ENCODE measurements at regions not wholly inside any gene's neighbourhood (a gene's known extent, or its start where the extent isn't known, plus 50 kb on each side); places are given as distances from the start of the nearest gene placed in this dataset.

DNA sequence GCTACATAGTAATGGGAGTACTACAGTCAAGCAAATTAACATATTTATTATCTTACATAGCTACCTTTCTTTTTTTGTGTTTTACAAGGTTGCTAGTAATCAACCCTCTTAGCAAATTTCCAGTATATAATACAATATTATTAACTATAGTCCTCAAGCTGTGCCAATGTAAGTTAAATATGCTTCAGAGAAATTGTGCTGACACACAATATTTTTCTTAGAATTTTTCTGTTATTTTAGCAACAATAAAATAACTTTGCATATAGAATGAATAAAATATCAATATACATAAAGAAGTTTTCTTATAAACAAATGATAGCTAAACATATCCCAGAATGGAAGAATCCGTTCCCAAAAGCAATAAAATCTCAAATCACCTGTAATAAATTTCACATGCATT, 1605.1 kb downstream of the REEP3 start:
- DNase-seq (no peak), ATAC-seq (no peak)
- H3K4me3 ChIP-seq: no peak overlapping the region
- no peaks in the 10 kb centered on the region for H3K9me3 ChIP-seq
- intact Hi-C loops (cut with DNase I, micrococcal nuclease): no loop called here
- no peaks in the 10 kb centered on the region for H3K4me1 ChIP-seq (ENCODE audit: low read depth)
- TF ChIP-seq, protein P1, sequence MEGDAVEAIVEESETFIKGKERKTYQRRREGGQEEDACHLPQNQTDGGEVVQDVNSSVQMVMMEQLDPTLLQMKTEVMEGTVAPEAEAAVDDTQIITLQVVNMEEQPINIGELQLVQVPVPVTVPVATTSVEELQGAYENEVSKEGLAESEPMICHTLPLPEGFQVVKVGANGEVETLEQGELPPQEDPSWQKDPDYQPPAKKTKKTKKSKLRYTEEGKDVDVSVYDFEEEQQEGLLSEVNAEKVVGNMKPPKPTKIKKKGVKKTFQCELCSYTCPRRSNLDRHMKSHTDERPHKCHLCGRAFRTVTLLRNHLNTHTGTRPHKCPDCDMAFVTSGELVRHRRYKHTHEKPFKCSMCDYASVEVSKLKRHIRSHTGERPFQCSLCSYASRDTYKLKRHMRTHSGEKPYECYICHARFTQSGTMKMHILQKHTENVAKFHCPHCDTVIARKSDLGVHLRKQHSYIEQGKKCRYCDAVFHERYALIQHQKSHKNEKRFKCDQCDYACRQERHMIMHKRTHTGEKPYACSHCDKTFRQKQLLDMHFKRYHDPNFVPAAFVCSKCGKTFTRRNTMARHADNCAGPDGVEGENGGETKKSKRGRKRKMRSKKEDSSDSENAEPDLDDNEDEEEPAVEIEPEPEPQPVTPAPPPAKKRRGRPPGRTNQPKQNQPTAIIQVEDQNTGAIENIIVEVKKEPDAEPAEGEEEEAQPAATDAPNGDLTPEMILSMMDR (IDR thresholded peaks at IDR 0.05): no peak
- H3K36me3 ChIP-seq (ENCODE audit: low read depth): no peaks in the 10 kb centered on the region

DNA sequence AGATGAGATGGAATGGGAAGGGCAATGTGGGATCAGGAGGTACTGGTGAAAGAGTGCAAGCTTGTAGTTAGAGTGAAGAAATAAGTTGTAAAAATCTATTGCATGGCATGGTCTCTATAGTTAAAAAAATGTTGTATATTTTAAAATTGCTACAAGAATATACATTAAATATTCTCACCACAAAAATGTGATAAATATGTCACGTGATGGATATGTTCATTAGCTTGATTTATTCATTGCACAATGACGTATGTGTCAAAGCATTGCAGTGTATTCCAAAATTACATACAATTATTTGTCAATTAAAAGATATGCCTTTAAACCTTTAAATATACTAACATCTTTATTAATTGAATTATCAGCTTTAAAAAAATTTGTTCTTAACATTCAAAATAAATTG, 1607.1 kb downstream of the REEP3 start:
- TF ChIP-seq, protein P1 (IDR thresholded peaks at IDR 0.05): no peak
- Histone ChIP-seq H3K36me3 (ENCODE audit: low read depth) (no peaks in the 10 kb centered on the region), H3K4me3 (no peak overlapping the region), H3K4me1 (ENCODE audit: low read depth) (no peaks in the 10 kb centered on the region), H3K9me3 (no peaks in the 10 kb centered on the region)
- intact Hi-C loops (cut with DNase I, micrococcal nuclease): no loop called here
- DNase-seq (no peak), ATAC-seq (no peak)

DNA sequence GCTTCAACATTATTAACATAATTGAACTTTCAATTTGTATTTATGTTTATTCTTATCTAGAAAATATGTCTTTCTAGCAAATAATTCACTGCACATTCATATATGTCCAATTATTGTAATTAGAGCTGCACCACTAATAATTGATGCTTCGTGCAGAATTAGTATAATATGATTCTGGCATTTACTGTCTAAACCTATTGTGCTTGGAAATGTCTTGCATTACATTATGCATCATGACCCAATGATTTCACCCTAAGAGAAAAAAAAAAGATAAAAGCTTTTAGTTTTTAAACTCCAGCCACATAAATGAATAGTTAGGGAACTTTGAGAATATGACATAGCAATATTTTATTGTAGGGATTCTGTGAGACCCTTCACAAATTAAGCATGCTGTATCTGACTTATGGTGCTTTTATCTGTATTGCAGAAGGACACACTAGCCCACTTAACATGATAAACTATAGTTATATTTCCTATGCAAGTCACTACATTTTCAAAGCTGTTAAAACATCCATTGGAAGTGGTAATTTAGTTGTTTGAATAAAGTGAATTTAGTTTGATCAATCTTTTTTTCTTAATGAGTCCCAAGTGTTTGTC, 1609.1 kb downstream of the REEP3 start:
- no peak for DNase-seq
- no peaks in the 10 kb centered on the region for H3K9me3 ChIP-seq
- H3K4me1 ChIP-seq (ENCODE audit: low read depth): no peaks in the 10 kb centered on the region
- TF ChIP-seq, protein P1 (IDR thresholded peaks at IDR 0.05): no peak
- no peaks in the 10 kb centered on the region for H3K36me3 ChIP-seq (ENCODE audit: low read depth)
- no peak overlapping the region for H3K4me3 ChIP-seq
- intact Hi-C loops (cut with DNase I, micrococcal nuclease): no loop called here
- ATAC-seq: no peak

DNA sequence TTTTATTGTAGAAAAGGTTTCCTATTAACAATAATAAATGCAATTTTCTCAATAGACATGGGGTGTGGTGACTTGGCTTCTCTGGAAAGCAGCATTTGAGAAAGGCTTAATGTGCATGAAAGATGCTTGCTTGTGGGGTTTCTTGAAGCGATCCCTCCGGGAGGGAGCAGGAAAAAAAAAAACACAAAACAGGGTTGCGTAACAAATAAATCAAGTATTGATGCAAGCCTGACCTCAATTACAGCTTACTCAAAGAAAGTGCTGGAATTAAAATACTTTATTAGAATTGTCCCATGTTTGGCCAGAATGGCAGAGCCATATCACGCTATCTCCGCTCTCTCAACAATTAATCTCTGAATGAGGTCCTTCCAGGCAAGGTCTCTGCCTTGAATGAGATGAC, 1612.5 kb downstream of the REEP3 start:
- Histone ChIP-seq H3K4me1 (ENCODE audit: low read depth) (no peaks in the 10 kb centered on the region), H3K36me3 (ENCODE audit: low read depth) (no peaks in the 10 kb centered on the region), H3K9me3 (no peaks in the 10 kb centered on the region), H3K4me3 (no peak overlapping the region)
- DNase-seq: no peak
- no peak for ATAC-seq
- TF ChIP-seq, protein P1 (IDR thresholded peaks at IDR 0.05): no peak
- intact Hi-C loops (cut with DNase I, micrococcal nuclease): no loop called here

DNA sequence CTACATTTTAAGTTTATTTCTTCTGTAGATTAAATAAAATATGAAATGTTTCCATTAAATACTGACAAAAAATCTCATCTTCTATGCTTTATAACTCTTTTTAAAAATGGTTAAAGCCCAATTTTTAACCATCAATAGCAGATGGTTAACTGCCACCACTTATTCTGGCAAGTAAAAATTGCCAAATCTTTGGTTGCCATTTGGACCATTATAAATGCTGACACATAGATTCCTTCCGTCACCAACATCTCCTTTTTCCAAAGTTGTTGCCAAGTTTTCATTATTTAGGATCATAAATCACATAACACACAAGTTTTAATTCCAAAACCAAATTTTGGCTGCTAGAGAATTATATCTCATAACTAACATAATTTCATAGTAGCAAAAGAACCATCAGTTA, 1614.3 kb downstream of the REEP3 start:
- no peak overlapping the region for H3K4me3 ChIP-seq
- TF ChIP-seq, protein P1 (IDR thresholded peaks at IDR 0.05): no peak
- intact Hi-C loops (cut with DNase I, micrococcal nuclease): no loop called here
- no peaks in the 10 kb centered on the region for H3K4me1 ChIP-seq (ENCODE audit: low read depth)
- ATAC-seq (no peak), DNase-seq (no peak)
- H3K36me3 ChIP-seq (ENCODE audit: low read depth): no peaks in the 10 kb centered on the region
- H3K9me3 ChIP-seq: no peaks in the 10 kb centered on the region
